ENCODE measurements at regions not wholly inside any gene's neighbourhood (a gene's known extent, or its start where the extent isn't known, plus 50 kb on each side); places are given as distances from the start of the nearest gene placed in this dataset.

DNA sequence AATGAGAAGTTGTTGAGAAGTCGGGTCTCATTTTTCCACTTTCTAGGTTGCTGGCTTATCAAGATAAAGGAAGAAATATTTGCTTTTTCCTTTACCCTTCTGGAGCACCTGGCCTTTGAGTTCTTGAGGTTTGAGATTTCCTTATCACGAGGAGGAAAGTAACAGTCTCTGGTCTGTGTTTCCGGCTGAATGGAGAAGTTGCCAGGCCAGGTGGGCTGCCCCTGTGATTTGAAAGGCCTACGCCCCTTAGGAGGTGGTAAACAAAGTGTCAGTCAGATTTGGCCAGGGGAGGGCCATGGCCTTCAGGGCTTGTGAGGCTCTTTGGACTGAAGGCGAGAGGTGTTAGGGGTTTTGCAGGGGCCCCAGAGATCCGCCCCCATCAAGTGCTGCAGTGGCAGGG is 156.7 kb upstream of the HAAO start:
- TF ChIP-seq POLR2A (IDR thresholded peaks at IDR 0.05; ENCODE audit: low read depth, low read length), result no peak
- TF ChIP-seq, protein P1, sequence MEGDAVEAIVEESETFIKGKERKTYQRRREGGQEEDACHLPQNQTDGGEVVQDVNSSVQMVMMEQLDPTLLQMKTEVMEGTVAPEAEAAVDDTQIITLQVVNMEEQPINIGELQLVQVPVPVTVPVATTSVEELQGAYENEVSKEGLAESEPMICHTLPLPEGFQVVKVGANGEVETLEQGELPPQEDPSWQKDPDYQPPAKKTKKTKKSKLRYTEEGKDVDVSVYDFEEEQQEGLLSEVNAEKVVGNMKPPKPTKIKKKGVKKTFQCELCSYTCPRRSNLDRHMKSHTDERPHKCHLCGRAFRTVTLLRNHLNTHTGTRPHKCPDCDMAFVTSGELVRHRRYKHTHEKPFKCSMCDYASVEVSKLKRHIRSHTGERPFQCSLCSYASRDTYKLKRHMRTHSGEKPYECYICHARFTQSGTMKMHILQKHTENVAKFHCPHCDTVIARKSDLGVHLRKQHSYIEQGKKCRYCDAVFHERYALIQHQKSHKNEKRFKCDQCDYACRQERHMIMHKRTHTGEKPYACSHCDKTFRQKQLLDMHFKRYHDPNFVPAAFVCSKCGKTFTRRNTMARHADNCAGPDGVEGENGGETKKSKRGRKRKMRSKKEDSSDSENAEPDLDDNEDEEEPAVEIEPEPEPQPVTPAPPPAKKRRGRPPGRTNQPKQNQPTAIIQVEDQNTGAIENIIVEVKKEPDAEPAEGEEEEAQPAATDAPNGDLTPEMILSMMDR (IDR thresholded peaks at IDR 0.05; ENCODE audit: extremely low read depth in 1 of 2, insufficient read depth in 1 of 2, low read depth in 1 of 2, low read length in 2 of 2), result no peak

Data from endothelial cell of umbilical vein (primary cell).